Activated CD8-positive, alpha-beta memory T cell treated with anti-CD3 and anti-CD28 coated beads, Interleukin-2, amount 10 ng/mL, durations not matched to agents 7 days and 5 days (primary cell): ENCODE measurements at regions not wholly inside any gene's neighbourhood (a gene's known extent, or its start where the extent isn't known, plus 50 kb on each side); places are given as distances from the start of the nearest gene placed in this dataset.

Experiments
- ATAC-seq: fragments of 150-1000 bp; cut with Tn5 transposase; one replicate; pipeline ENCODE4 v1.10.0; 2021; ENCODE audit warnings: moderate library complexity
- CTCF ChIA-PET: fragments of 350-600 bp; sonication (Branson Sonifier 250); formaldehyde crosslinking; loops from one replicate; lab custom pipeline; 2021; ENCODE audit warnings: antibody characterized with exemption; lab: Charles Lee
- DNase-seq: peaks from one replicate; pipeline ENCODE4 v3.0.0-alpha.2; 2020
- H3K27ac Mint-ChIP-seq: one replicate; pipeline ENCODE4 v1.8.0; 2021; ENCODE audit warnings: mild to moderate bottlenecking, mixed read lengths
- H3K27me3 Mint-ChIP-seq: one replicate; pipeline ENCODE4 v1.8.0; 2021; ENCODE audit warnings: mixed read lengths
- H3K36me3 Mint-ChIP-seq: one replicate; pipeline ENCODE4 v1.8.0; 2021; ENCODE audit warnings: mild to moderate bottlenecking, mixed read lengths
- H3K4me1 Mint-ChIP-seq: one replicate; pipeline ENCODE4 v1.8.0; 2021; ENCODE audit warnings: mixed read lengths
- H3K4me3 Mint-ChIP-seq: one replicate; pipeline ENCODE4 v1.8.0; 2021; ENCODE audit warnings: mild to moderate bottlenecking, moderate library complexity, mixed read lengths
- H3K9me3 Mint-ChIP-seq: one replicate; pipeline ENCODE4 v1.8.0; 2022; ENCODE audit warnings: low read depth, mixed read lengths

DNA sequence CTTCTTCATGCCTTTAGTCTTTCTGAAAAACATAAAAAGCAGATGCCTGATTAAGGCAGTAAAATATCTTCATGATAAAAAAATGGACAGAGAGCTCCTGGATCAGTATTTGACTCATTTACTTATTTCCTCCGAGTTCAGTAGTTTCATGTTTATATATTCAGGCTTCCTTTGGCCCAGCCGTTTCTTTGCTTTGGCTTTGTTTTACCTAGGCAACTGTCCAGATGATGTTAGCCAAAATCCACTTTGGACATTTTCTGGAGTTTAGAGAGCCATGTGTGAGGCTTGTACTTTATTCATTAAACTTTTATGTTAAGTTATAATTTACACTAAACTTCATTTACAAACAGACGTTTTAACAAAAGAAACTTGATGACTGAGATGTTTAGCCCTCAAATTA is 307.1 kb upstream of the RSPO3 start:
- no peaks in the 10 kb centered on the region for H3K9me3 Mint-ChIP-seq
- no peaks in the 10 kb centered on the region for H3K27me3 Mint-ChIP-seq
- no peaks in the 10 kb centered on the region for H3K4me1 Mint-ChIP-seq
- ATAC-seq (no peak), DNase-seq (no peak)
- no peak overlapping the region for H3K4me3 Mint-ChIP-seq
- H3K27ac Mint-ChIP-seq: no peak overlapping the region
- CTCF ChIA-PET: no interaction called here
- H3K36me3 Mint-ChIP-seq: no peaks in the 10 kb centered on the region

DNA sequence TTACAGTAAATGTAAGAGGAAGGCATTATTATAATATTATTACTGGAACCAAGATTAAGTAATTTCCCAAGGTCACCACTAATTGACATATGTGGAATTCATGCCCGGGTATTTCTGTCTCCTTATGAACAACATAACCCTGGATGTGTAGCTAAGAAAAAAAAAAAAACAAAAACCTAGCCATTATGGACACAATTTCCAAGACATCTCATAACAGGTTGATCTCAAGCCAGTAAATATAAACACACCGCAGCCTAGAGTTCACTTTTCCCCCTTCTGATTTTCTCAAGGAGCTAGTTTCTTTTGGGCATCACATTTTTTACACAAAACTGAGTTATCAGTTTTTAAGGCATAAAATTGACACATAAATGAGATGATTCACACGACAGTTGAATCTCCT is 306.5 kb upstream of the RSPO3 start:
- no peak for ATAC-seq
- Mint-ChIP-seq H3K4me1 (no peaks in the 10 kb centered on the region), H3K27ac (no peak overlapping the region), H3K27me3 (no peaks in the 10 kb centered on the region), H3K36me3 (no peaks in the 10 kb centered on the region), H3K9me3 (no peaks in the 10 kb centered on the region), H3K4me3 (no peak overlapping the region)
- DNase-seq: no peak
- CTCF ChIA-PET: no interaction called here

DNA sequence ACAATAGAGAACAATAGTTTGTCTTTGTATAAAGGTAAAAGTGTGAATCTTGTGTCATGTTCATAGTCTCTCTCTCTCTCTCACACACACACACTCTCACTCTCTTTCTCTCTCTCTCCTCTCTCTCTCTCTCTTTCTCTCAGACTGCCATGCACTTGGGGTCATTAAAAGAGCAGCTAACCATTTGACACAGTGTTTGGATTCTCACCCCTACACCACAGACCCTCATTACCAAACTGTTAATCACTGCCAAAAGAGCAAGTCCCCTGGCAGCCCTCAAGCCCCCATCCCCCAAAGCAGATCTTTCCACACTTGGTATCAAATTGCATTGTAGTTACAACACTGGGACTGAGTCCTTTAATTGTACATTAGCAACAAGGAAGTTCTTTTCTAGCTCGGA is 305.8 kb upstream of the RSPO3 start:
- Mint-ChIP-seq H3K36me3 (no peaks in the 10 kb centered on the region), H3K9me3 (no peaks in the 10 kb centered on the region), H3K4me3 (no peak overlapping the region), H3K27ac (no peak overlapping the region), H3K4me1 (no peaks in the 10 kb centered on the region), H3K27me3 (no peaks in the 10 kb centered on the region)
- ATAC-seq (no peak), DNase-seq (no peak)
- CTCF ChIA-PET: no interaction called here

DNA sequence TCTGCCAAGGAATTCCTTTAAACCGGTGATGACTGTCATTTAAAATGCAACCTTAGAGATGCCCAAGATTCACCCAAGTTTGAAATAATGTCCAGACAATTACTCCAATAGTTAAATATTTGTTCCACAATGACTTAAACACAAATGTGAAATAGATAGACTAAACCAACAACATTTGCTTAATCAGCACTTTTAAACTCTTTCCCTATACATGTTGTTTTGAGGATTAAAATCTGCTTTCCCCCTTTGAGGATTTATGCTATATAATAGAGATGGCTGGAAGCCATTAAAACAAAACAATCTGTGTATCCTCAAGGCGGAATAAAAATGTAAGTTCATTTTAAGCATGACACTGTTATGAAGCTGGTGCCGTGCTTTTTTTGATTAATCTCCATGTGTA is 297.8 kb upstream of the RSPO3 start:
- Mint-ChIP-seq H3K9me3 (no peaks in the 10 kb centered on the region), H3K4me3 (no peak overlapping the region), H3K4me1 (no peaks in the 10 kb centered on the region), H3K36me3 (no peaks in the 10 kb centered on the region), H3K27ac (no peak overlapping the region), H3K27me3 (no peaks in the 10 kb centered on the region)
- DNase-seq (no peak), ATAC-seq (no peak)
- CTCF ChIA-PET: no interaction called here

DNA sequence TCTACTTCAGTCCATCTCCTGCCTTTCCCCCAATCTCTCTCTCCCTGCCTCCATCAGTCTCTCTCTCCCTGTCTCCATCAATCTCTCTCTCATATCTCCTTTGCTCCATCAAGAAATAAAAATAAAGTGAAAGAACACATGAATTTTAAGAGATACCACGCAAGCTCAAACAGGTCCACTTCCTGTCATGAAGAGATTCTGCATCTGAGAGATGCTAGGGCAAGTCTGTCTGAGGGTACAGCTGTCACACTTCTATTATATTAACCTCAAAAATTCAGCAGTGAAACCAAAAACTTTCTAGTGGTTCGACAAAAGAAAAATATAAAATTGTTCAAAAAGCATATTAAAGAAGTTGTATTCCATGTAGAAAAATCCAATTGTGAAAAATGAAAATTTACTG is 296.8 kb upstream of the RSPO3 start:
- CTCF ChIA-PET: no interaction called here
- ATAC-seq (no peak), DNase-seq (no peak)
- H3K36me3 Mint-ChIP-seq: no peaks in the 10 kb centered on the region
- H3K4me1 Mint-ChIP-seq: no peaks in the 10 kb centered on the region
- no peaks in the 10 kb centered on the region for H3K27me3 Mint-ChIP-seq
- no peak overlapping the region for H3K27ac Mint-ChIP-seq
- no peak overlapping the region for H3K4me3 Mint-ChIP-seq
- H3K9me3 Mint-ChIP-seq: no peaks in the 10 kb centered on the region

DNA sequence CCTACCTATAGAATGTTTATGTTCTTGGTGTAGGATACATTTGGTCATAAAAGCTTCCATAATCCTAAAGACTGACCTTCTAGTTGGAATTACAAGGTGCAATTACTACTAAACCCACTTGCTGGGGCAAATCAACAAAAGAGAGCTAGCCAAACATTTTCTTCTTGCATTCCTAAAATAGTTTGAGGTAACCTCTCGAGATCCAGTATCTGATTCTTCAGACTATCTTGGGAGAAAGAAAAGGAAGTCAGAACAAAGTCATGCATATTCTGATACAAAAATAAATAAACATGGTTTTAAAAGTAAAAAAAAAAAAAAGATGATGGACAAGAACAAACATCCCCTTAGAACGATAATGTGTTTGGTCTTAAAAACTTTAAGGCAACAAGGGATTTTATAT is 294.2 kb upstream of the RSPO3 start:
- ATAC-seq: no peak
- Mint-ChIP-seq H3K4me3 (no peak overlapping the region), H3K36me3 (no peaks in the 10 kb centered on the region), H3K9me3 (no peaks in the 10 kb centered on the region), H3K27me3 (no peaks in the 10 kb centered on the region), H3K4me1 (no peaks in the 10 kb centered on the region), H3K27ac (no peak overlapping the region)
- CTCF ChIA-PET: no interaction called here
- no peak for DNase-seq

DNA sequence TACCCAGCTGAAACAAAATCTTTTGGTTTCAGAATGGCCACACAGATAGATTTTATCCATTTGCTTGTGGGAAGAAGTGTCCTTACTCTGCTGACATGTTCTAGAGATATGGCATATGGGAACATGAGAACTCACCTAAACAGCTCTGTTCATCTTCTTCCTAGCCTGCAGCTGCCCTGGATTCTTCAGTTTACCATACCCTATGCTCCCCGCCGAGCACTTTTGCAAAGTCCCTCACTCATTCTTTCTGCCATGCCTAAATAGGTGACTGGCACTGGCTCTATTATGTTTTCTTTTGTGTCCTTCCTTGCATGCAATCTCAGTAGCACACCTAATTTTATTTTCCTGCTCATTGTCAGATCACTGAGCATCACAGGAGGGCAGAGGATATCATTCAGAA is 293.7 kb upstream of the RSPO3 start:
- no peak for ATAC-seq
- Mint-ChIP-seq H3K4me3 (no peak overlapping the region), H3K36me3 (no peaks in the 10 kb centered on the region), H3K4me1 (no peaks in the 10 kb centered on the region), H3K27ac (no peak overlapping the region), H3K27me3 (no peaks in the 10 kb centered on the region), H3K9me3 (no peaks in the 10 kb centered on the region)
- no peak for DNase-seq
- CTCF ChIA-PET: no interaction called here

DNA sequence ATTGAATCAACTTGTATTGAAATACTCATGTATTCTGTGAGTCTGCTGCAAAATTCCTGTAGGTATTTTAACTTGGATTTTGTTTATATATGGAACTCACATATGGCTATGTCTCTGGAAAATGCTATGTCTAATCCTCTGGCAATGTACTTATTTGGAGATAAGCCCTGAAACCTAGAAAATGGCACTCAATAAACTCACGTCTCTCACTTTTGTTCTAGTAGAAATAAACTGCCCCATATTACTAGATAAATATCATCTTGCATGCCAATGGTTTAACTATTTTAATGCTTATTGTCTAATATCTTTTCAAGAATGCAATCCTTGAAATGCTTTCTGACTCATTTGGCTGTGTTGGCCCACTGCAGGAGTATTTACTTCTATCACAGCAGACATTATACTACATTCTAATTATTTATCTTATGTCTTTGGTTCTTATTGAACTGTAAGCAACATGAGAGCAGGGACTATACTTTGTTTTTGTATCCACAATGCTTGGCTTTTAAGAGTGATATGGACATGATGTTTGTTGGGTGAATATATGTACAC is 292.2 kb upstream of the RSPO3 start:
- CTCF ChIA-PET: no interaction called here

DNA sequence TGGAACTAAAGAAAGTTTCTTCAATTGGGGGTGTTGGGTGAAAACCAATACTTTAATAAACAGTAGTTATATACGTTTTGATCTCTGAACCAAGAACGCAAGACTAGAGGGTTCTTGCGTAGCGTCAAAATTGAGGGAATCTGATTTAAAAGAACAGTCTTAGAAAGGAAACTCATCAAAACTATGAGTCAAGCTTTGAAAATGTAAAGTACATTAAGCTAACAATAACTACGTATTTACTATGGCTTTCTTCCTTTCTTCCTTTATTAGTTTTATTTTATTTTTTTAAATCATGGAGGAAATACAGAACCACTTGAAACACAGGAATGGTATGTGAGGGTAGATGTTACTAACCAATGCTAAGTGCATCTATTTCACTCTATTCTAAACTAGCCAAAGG is 287.0 kb upstream of the RSPO3 start:
- no peaks in the 10 kb centered on the region for H3K4me1 Mint-ChIP-seq
- no peaks in the 10 kb centered on the region for H3K27me3 Mint-ChIP-seq
- no peak for ATAC-seq
- no peak overlapping the region for H3K27ac Mint-ChIP-seq
- no peaks in the 10 kb centered on the region for H3K9me3 Mint-ChIP-seq
- no peaks in the 10 kb centered on the region for H3K36me3 Mint-ChIP-seq
- DNase-seq: no peak
- CTCF ChIA-PET: no interaction called here
- H3K4me3 Mint-ChIP-seq: no peak overlapping the region

More for the DNA sequence above, 292.2 kb upstream of the RSPO3 start:
- no peaks in the 10 kb centered on the region for H3K27me3 Mint-ChIP-seq
- no peaks in the 10 kb centered on the region for H3K4me1 Mint-ChIP-seq
- no peak overlapping the region for H3K4me3 Mint-ChIP-seq
- ATAC-seq: no peak
- no peaks in the 10 kb centered on the region for H3K36me3 Mint-ChIP-seq
- no peak overlapping the region for H3K27ac Mint-ChIP-seq
- DNase-seq: no peak
- no peaks in the 10 kb centered on the region for H3K9me3 Mint-ChIP-seq

DNA sequence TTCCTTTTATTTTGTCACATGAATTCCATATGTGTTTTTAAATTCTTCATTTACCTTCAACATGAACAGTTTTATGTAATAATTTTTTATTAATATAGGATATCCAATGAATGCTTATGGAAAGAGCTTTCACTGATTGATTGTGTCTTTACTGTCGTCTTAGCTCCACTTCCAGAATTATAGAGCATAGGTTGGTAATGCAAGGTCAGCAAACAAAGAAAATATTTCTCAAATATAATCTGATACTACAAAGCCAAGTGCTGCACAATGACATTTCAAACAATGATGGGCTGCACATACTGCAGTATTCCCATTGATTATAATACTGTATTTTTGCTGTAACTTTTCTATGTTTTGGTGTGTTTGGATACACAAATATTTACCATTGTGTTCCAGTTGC is 275.7 kb upstream of the RSPO3 start:
- Mint-ChIP-seq H3K4me3 (no peak overlapping the region), H3K4me1 (no peaks in the 10 kb centered on the region), H3K27me3 (no peaks in the 10 kb centered on the region), H3K9me3 (no peaks in the 10 kb centered on the region), H3K36me3 (no peaks in the 10 kb centered on the region), H3K27ac (no peak overlapping the region)
- CTCF ChIA-PET: no interaction called here
- ATAC-seq (no peak), DNase-seq (no peak)

DNA sequence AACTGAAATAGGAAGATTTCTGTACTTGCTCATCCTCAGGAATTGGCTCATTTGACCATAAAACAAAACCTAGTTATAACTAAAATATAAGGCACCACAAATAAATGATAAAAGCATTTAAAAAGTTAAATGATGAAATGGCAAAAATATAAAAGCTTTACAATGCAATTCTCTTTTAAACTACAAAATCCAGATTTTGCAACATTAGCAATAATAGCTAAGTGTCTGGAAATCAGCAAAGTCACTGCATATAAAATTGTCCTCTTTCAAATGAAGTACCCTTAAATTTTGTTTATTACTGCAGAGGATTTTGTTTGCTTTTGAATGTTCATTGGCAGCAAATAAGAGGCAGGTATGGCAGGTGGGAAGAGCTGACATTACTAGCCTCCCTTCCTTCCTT is 270.4 kb upstream of the RSPO3 start:
- ATAC-seq (no peak), DNase-seq (no peak)
- no peaks in the 10 kb centered on the region for H3K36me3 Mint-ChIP-seq
- no peaks in the 10 kb centered on the region for H3K4me1 Mint-ChIP-seq
- H3K27ac Mint-ChIP-seq: no peak overlapping the region
- CTCF ChIA-PET: no interaction called here
- no peaks in the 10 kb centered on the region for H3K27me3 Mint-ChIP-seq
- H3K4me3 Mint-ChIP-seq: no peak overlapping the region
- H3K9me3 Mint-ChIP-seq: no peaks in the 10 kb centered on the region

DNA sequence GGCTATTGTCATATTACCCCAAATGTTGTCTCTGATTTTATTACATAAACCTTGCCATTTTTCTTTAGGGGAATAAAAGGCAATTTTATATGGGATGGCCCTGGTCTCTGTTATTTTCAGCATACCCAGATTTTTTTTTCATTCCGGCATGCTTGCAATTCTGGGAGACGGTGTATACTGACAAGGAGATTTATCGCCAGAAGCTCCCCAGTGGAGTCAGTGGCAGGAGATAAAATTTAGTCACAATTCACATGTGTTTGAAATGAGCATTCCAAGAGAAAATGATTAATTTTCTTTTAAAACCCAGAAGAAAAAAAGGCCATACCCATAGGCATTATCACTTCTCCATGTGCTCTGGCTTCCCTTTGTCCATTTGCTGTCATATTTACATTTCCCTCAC is 250.8 kb upstream of the RSPO3 start:
- Mint-ChIP-seq H3K4me1 (no peaks in the 10 kb centered on the region), H3K27ac (no peak overlapping the region), H3K27me3 (no peaks in the 10 kb centered on the region), H3K4me3 (no peak overlapping the region), H3K9me3 (no peaks in the 10 kb centered on the region), H3K36me3 (no peaks in the 10 kb centered on the region)
- DNase-seq: no peak
- CTCF ChIA-PET: no interaction called here
- ATAC-seq: no peak

DNA sequence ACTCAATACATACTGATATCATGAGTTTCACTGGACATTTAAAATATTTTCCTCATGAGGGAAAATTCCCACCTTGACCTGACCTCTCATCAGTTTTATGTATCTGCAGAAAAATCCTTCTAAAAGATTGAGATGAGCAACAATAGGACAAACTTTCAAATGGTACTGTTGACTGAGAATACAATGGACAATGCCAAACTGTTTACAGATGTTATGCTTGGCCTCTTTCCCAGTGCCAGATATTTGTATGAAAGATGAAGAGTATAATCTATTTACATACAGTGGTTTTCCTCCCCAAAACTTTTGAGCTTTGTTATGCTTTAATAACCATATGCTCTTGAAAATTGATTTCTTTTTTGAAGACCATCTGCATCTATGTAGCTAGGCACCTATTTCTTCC is 245.1 kb upstream of the RSPO3 start:
- no peaks in the 10 kb centered on the region for H3K4me1 Mint-ChIP-seq
- CTCF ChIA-PET: no interaction called here
- H3K27ac Mint-ChIP-seq: no peak overlapping the region
- H3K4me3 Mint-ChIP-seq: no peak overlapping the region
- DNase-seq: no peak
- no peaks in the 10 kb centered on the region for H3K36me3 Mint-ChIP-seq
- ATAC-seq: no peak
- no peaks in the 10 kb centered on the region for H3K9me3 Mint-ChIP-seq
- no peaks in the 10 kb centered on the region for H3K27me3 Mint-ChIP-seq

DNA sequence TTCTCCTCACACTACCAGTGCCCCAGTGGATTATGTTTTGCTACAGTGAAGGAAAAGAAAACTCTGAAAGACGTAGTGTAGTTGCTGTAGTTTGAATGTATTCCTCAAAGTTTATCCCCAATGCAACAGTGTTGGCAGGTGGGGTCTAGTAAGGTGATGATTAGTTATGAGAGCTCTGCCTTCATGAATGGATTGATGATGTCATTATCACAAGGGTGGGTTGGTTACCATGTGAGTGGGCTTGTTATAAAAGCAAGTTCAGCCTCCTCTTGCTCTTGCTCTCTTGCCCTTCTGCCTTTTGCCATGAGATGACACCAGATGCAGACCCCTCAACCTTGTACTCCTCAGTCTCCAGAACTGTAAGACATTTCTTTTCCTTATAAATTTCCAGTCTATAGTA is 244.7 kb upstream of the RSPO3 start:
- CTCF ChIA-PET: no interaction called here
- Mint-ChIP-seq H3K9me3 (no peaks in the 10 kb centered on the region), H3K36me3 (no peaks in the 10 kb centered on the region), H3K27ac (no peak overlapping the region), H3K4me1 (no peaks in the 10 kb centered on the region), H3K4me3 (no peak overlapping the region), H3K27me3 (no peaks in the 10 kb centered on the region)
- ATAC-seq: no peak
- no peak for DNase-seq

DNA sequence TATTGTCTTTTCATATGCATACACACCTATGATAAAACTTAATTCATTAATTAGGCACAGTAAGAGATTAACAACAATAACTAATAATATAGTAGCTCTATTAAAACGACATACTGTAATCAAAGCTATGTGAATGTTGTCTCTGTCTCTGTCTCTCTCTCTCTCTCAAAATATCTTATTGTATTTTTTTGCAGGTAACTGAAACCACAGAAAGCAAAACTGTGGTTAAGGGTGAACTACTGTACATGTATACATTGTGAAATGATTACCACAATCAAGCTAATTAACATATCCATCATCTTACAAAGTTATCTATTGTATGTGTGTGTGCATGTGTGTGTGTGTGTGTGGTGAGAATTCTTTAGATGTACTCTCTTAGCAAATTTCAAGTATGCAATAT is 242.0 kb upstream of the RSPO3 start:
- CTCF ChIA-PET: no interaction called here
- Mint-ChIP-seq H3K27ac (no peak overlapping the region), H3K9me3 (no peaks in the 10 kb centered on the region), H3K4me1 (no peaks in the 10 kb centered on the region), H3K4me3 (no peak overlapping the region), H3K27me3 (no peaks in the 10 kb centered on the region), H3K36me3 (no peaks in the 10 kb centered on the region)
- ATAC-seq (no peak), DNase-seq (no peak)
